Myocyte (in vitro differentiated cells): ENCODE measurements at regions not wholly inside any gene's neighbourhood (a gene's known extent, or its start where the extent isn't known, plus 50 kb on each side); places are given as distances from the start of the nearest gene placed in this dataset.
A peak's percentile ranks its signal among the peaks of the same experiment; 100 is the strongest.

Experiments
- DNase-seq: peaks from one replicate; pipeline ENCODE4 v3.0.0-alpha.2; 2012; ENCODE audit warnings: low read depth

- DNase-seq: no peak
Measured at GRCh38 chr10:3549118-3549517, 235.9 kb downstream of the KLF6 start.

GRCh38 chr10:3548702-3549101, 236.3 kb downstream of the KLF6 start:
- no peak for DNase-seq

- peak; percentile 52 for DNase-seq
Measured at GRCh38 chr10:3548076-3548475, 236.9 kb downstream of the KLF6 start.

GRCh38 chr10:3544561-3544960, 240.4 kb downstream of the KLF6 start:
- no peak for DNase-seq

- peak; percentile 57 for DNase-seq
Measured at GRCh38 chr10:3542185-3542611, 242.8 kb downstream of the KLF6 start.

GRCh38 chr10:3539696-3540383, 245.2 kb downstream of the KLF6 start:
- DNase-seq: no peak

GRCh38 chr10:3538656-3539531, 246.1 kb downstream of the KLF6 start:
- DNase-seq: peak; percentile 79

- DNase-seq: peak; percentile 16
Measured at GRCh38 chr10:3538291-3538655, 246.7 kb downstream of the KLF6 start.

- no peak for DNase-seq
Measured at GRCh38 chr10:3537518-3537917, 247.5 kb downstream of the KLF6 start.

GRCh38 chr10:3535001-3535400, 250.0 kb downstream of the KLF6 start:
- DNase-seq: no peak

GRCh38 chr10:3534433-3534832, 250.6 kb downstream of the KLF6 start:
- no peak for DNase-seq

GRCh38 chr10:3533296-3533695, 251.7 kb downstream of the KLF6 start:
- DNase-seq: no peak

- peak; percentile 87 for DNase-seq
Measured at GRCh38 chr10:3532644-3533043, 252.4 kb downstream of the KLF6 start.

GRCh38 chr10:3531670-3532069, 253.3 kb downstream of the KLF6 start:
- no peak for DNase-seq

GRCh38 chr10:3530783-3531645, 254.0 kb downstream of the KLF6 start:
- DNase-seq: peak; percentile 24

- DNase-seq: no peak
Measured at GRCh38 chr10:3530346-3530745, 254.7 kb downstream of the KLF6 start.

- DNase-seq: no peak
Measured at GRCh38 chr10:3529691-3530090, 255.3 kb downstream of the KLF6 start.

- no peak for DNase-seq
Measured at GRCh38 chr10:3528823-3529403, 256.1 kb downstream of the KLF6 start.

GRCh38 chr10:3528271-3528670, 256.7 kb downstream of the KLF6 start:
- DNase-seq: no peak

GRCh38 chr10:3527869-3528268, 257.1 kb downstream of the KLF6 start:
- no peak for DNase-seq
